Fibroblast of pulmonary artery (primary cell): ENCODE measurements at regions not wholly inside any gene's neighbourhood (a gene's known extent, or its start where the extent isn't known, plus 50 kb on each side); places are given as distances from the start of the nearest gene placed in this dataset.

Experiments used
- DNase-seq: peaks from one replicate; pipeline ENCODE4 v3.0.0-alpha.2; 2010; ENCODE audit warnings: low read depth
- H3K4me3 ChIP-seq: replicated peaks from 2 replicates; pipeline ENCODE4 v1.5.1; 2011; ENCODE audit warnings: low read depth, mild to moderate bottlenecking, control low read depth, low read length, moderate library complexity
- TF ChIP-seq, protein P1 (sequence below): IDR thresholded peaks from 2 replicates; pipeline ENCODE4 v1.5.1; 2011; ENCODE audit warnings: mild to moderate bottlenecking, control low read depth, low read length, inconsistent platforms; ENCODE audit errors: missing control alignments

DNA sequence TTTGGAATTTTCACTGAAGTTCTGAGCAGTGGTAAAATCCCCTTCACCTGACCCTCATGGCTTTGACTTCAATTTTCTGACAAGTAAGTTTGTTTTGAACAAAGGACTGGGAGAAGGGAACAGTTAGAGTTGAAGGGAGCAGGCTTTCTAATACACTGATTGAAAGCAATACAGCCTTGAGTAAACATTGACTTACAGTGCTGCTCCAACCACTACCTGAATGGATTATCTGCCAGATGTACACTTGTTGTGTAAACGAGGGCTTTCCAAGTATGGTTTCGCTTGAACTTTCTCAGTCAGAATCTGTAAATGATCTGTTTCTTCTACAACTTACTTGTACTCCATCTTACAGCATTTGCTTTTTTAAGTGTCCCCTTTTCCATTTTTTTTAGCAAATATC lies 1414.9 kb upstream of the NUDT12 start:
- TF ChIP-seq, protein P1, sequence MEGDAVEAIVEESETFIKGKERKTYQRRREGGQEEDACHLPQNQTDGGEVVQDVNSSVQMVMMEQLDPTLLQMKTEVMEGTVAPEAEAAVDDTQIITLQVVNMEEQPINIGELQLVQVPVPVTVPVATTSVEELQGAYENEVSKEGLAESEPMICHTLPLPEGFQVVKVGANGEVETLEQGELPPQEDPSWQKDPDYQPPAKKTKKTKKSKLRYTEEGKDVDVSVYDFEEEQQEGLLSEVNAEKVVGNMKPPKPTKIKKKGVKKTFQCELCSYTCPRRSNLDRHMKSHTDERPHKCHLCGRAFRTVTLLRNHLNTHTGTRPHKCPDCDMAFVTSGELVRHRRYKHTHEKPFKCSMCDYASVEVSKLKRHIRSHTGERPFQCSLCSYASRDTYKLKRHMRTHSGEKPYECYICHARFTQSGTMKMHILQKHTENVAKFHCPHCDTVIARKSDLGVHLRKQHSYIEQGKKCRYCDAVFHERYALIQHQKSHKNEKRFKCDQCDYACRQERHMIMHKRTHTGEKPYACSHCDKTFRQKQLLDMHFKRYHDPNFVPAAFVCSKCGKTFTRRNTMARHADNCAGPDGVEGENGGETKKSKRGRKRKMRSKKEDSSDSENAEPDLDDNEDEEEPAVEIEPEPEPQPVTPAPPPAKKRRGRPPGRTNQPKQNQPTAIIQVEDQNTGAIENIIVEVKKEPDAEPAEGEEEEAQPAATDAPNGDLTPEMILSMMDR, result no peak
- DNase-seq, result no peak
- no peak overlapping the region for H3K4me3 ChIP-seq

DNA sequence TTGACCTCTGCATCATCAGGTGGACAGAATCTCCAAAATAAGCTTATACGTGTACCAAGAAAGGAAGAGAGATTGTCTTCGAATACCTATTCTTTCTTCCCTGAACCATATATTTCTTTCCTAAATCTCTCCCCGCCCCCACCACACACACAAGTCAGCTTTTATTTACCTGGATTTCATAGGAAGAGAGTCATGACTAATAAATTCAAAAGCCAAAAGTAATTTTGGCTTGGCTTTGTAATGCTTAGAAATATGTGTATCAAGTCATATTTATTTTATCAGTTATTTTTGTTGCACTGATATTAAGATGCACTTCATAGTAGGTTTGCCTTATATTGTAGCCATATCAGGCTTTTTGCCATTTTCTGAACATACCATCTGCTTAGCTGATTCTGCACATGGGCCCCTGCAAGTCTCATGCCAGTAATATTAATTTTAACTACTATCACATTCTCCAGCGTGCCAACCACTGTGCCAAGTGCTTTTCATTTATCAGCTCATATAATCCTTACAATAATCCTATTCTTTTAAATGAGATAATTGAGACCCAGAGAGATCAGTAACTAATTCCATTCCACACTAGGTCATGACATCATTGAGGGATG lies 1405.3 kb upstream of the NUDT12 start:
- TF ChIP-seq, protein P1, result no peak
- H3K4me3 ChIP-seq, result no peak overlapping the region
- no peak for DNase-seq

DNA sequence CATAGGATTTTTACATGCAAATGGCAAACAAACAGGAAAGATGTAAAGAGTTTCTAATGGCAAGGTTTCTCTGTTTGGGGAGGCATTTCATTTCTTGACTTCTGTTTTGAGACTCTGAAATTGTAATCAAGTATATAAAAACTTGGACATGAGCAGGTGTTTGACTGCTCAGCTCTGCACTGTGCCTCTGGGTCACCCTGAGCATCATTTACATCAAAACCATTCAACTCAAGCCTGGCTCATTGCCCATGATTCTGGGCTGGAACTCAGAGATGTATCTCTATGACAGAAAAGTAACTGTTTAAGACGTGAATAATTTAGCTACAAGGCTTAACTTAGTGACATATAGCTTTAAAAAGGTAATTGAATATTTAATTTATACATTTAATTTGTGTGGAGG lies 1402.4 kb upstream of the NUDT12 start:
- H3K4me3 ChIP-seq, result no peak overlapping the region
- DNase-seq, result no peak
- TF ChIP-seq, protein P1, result no peak

DNA sequence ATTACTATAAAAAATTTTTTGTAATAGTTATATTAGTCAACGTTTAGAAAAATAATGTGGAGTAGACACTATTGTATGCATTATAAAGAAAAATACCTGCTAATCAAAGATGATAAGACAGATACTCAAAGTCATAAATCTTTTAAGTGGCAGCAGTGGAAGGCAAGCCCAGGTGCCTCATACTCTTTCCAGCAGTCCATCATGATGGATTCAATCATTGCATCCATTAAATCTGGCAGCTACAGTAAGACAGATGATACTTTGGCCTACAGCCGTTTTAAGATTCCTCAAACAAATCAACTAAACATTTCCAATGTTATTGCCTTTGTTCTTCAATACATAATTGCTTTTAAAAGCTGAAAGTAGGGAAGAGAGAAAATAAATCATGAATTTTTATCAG lies 1392.9 kb upstream of the NUDT12 start:
- TF ChIP-seq, protein P1, result no peak
- DNase-seq, result no peak
- no peak overlapping the region for H3K4me3 ChIP-seq

DNA sequence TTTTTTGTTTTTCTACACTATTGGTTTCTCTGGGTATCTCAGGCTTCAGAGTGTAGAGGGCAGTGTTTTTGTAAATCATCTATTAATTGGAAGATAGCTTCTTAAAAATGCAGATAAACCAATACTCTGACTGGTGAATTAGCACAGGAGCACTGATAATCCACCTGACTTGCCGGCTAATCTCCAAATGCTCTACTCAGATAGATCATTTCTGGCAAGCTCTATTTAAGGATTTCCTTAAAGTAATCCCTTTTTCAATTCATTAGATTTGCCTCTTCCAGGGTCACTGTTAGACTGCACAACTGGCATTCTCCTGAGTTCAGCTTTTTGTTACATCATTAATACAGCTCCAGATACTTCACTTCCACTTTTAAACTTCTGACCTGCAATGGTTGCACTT lies 1390.3 kb upstream of the NUDT12 start:
- H3K4me3 ChIP-seq, result no peak overlapping the region
- TF ChIP-seq, protein P1, result no peak
- no peak for DNase-seq

DNA sequence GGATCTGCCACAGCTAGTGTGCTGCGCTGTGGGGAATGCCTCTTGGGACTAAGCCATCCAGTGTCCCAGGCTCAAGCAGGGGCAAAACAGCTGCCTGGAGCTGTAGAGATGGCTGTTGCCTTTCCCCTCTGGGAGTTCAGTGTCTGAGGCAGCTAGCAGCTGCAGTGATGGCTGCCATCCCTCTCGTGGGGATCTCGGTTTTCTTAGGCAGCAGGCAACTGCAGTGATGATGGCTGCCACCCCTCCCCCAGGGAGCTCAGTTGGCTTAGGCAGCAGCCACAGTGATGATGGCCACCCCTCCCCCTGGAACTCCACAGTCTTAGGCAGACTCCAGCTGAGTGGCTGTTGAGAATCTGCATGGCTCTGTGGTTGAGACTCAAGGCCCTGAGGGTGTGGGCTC lies 1389.2 kb upstream of the NUDT12 start:
- no peak for DNase-seq
- TF ChIP-seq, protein P1, result no peak
- H3K4me3 ChIP-seq, result no peak overlapping the region

DNA sequence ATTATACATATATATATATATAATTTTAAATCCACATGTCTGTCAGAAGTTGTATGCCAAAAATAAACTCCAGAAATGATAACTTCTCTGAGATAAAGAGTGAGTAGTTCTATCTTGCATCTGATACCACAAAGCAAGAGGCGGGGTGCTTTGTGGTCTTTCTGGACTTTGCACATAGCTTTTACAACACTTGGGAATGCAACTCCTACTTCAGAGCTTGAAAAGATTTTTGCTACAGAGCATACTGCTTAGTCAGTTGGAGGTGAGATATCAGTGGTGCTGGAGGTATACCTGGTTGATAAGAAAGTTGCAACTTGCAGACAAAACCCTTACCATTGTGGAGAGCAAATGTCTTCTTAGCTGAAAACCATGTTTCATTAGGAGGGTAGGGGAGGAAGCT lies 1384.5 kb upstream of the NUDT12 start:
- no peak overlapping the region for H3K4me3 ChIP-seq
- TF ChIP-seq, protein P1, result no peak
- DNase-seq, result no peak
